Fibroblast of the aortic adventitia (primary cell): ENCODE measurements at regions not wholly inside any gene's neighbourhood (a gene's known extent, or its start where the extent isn't known, plus 50 kb on each side); places are given as distances from the start of the nearest gene placed in this dataset.
"Not testable (repeated sequence)": the region's sequence is repeated elsewhere in the genome, so short reads cannot be mapped to it uniquely, and the experiment has no call there.

Experiments
- DNase-seq: peaks from one replicate; pipeline ENCODE4 v3.0.0-alpha.2; 2010; ENCODE audit warnings: low read depth
- H3K4me3 ChIP-seq: 2 replicates; pipeline ENCODE4 v1.5.1; 2011; ENCODE audit warnings: low read depth, mild to moderate bottlenecking, control low read depth, low read length, moderate library complexity
- CTCF ChIP-seq: IDR thresholded peaks from 2 replicates; pipeline ENCODE4 v1.5.1; 2011; ENCODE audit warnings: mild to moderate bottlenecking, low read length, control low read depth, inconsistent platforms; ENCODE audit not compliant: insufficient read depth

- peak; percentile 36 for DNase-seq
- H3K4me3 ChIP-seq: no peak overlapping the region
- no peak for TF ChIP-seq CTCF
Observed at GRCh38 chr7:125084196-125084595, 154.6 kb upstream of the POT1 start.

GRCh38 chr7:125074141-125074540 is 144.5 kb upstream of the POT1 start:
- DNase-seq: no peak
- TF ChIP-seq CTCF: no peak
- H3K4me3 ChIP-seq: no peak overlapping the region

- H3K4me3 ChIP-seq: no peak overlapping the region
- DNase-seq: no peak
- TF ChIP-seq CTCF: no peak
Observed at GRCh38 chr7:125065546-125065945, 135.9 kb upstream of the POT1 start.

- H3K4me3 ChIP-seq: no peak overlapping the region
- no peak for TF ChIP-seq CTCF
- no peak for DNase-seq
Observed at GRCh38 chr7:125065001-125065400, 135.4 kb upstream of the POT1 start.

GRCh38 chr7:125061776-125062397 is 132.3 kb upstream of the POT1 start:
- peak; percentile 40 for DNase-seq
- no peak for TF ChIP-seq CTCF
- no peak overlapping the region for H3K4me3 ChIP-seq

GRCh38 chr7:125061083-125061745 is 131.6 kb upstream of the POT1 start:
- peak; percentile 7 for DNase-seq
- not testable (repeated sequence) for H3K4me3 ChIP-seq

GRCh38 chr7:125059861-125060456 is 130.3 kb upstream of the POT1 start:
- TF ChIP-seq CTCF: peak; percentile 28
- no peak overlapping the region for H3K4me3 ChIP-seq
- peak; percentile 39 for DNase-seq
